Posterior cingulate gyrus (tissue), 11 donors: ENCODE measurements at regions not wholly inside any gene's neighbourhood (a gene's known extent, or its start where the extent isn't known, plus 50 kb on each side); places are given as distances from the start of the nearest gene placed in this dataset.

Source experiments
- DNase-seq, 10 donors: peaks; one replicate each; pipeline versions ENCODE4 v3.0.0 to v3.0.0-alpha.2; 2020 to 2021; ENCODE audit warnings: mixed read lengths in 3 of 10
- intact Hi-C: fragments of 100-400 bp; cut with DNase I; formaldehyde crosslinking; loops from one replicate; pipeline ENCODE4 v1.15.1; 2023

DNA sequence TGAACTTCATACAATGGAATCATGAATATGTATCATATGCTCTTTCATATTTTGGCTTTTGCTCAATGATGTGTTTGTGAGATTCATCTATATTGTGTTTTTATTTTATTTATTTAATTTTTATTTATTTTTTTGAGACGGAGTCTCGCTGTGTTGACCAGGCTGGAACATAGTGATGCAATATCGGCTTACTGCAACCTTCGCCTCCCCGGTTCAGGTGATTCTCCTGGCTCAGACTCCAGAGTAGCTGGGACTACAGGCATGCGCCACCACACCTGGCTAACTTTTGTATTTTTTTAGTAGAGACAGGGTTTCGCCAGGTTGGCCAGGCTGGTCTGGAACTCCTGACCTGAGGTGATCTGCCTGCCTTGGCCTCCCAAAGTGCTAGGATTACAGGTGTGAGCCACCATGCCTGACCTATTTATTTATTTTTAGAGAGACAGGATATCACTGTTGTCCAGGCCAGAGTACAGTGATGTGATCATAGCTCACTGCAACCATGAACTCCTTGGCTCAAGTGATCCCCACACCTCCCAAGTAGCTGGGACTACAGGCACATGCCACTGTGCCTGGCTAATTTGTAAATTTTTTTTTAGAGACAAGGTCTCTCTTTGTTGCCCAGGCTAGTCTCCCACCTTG is 74.5 kb downstream of the TET3 start:
- no peak for DNase-seq
- intact Hi-C loops, result no loop called here

DNA sequence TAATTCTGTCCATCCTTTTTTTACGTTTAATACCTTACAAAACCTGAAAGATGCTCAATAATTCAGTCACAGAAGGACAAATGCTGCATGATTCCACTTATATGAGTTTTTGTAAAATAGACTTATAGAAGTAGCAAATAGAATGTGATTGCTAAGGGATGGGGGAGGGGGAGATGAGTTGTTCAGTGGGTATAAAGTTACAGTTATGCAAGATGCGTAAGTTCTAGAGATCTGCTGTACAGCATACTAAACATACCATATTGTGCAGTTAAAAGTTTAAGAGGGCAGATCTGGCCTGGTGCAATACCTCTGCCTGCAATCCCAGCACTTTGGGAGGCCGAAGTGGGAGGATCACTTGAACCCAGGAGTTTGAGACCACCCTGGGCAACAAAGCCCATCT is 78.8 kb downstream of the TET3 start:
- DNase-seq, result no peak
- intact Hi-C loops, result no loop called here

DNA sequence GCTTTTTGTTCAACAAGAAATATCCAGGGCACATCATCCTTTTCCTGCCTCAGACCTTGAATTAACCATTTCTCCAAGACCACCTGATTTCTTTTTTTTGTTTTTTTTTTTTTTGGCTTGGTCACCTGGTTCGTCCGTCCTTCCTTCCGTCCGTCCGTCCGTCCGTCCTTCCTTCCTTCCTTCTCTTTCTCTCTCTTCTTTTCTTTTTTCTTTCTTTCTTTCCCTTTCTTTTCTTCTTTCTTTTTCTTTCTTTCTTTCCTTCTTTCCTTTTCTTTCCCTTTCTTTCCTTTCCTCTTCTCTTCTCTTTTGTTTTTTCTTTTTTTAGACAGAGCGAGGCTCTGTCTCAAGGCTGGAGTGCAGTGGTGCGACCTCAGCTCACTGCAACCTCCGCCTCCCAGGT is 80.7 kb downstream of the TET3 start:
- intact Hi-C loops, result no loop called here
- DNase-seq, result no peak

DNA sequence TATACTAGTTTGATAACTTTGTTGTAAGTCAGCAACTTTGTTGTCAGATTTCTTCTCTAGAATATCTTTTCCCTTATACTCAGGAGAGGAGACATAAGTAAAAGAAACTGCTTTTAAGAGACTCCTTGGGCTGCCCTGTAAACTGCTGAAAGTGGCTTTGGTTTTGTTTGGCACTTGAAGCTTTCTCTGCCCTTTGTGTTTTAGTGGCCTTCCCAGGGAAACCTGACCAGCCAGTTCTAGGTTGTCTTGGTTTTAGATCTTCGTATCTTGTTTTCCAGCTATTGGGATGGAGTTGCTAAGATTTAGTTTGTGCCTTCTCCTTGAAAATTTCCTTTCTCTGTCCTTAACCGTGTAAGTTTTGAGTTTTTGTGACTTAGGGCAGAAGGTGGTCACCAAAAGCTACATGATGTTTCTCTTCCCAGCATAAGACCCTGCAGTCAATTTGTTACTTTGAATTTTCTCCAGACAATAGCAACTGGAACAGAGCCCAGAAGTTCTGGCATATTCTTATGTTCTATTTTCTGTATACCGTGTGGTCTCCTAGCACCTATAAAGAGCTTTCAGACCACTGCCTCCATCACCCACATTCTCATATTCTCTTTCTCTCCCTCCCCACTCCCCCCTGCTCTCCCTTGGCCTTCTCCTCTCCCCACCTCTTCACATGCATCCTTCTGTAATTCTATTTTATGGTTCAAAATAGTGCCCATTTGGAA is 81.1 kb downstream of the BOLA3 start:
- no peak for DNase-seq
- intact Hi-C loops, result no loop called here

DNA sequence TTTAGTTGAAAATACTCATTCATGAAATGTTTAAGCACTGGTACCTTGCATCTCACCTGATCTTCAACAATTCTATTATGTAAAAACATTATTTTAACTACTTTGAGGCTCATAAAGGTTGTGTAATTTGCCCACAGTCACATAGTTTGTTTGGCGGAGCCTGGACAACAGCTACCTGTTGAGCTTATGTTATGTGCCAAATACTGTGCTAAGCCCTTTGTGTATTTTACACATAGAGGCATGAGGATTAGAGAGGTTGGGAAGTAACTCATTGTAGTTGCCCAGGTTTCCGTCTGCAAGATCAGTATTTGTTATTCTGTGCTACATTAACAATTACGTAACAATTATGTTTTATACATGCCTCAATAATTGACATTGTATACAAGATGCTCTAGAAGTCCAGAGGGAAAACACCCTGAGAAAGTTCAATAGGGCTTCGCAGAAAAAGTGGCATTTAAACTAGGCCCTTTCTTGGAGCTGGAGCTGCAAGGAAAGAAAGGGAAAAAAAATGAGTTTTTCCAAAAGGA is 80.4 kb downstream of the BOLA3 start:
- intact Hi-C loops, result no loop called here
- no peak for DNase-seq

DNA sequence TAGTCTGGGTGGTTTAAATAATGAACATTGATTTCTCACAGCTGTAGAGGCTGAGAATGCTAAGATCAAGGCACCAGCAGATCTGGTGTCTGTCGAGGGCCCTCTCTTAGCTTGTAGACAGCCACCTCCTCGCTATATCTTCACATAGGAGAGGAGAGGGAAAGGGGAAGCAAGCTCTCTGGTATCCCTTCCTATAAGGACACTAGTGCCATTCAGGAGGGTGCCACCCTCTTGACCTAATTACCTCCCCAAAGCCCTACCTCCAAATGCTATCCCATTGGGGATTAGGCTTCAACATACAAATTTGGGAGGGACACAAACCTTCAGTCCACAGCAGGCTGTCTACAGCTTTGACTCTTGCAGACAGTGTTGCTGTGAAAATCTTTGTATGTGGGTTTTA is 76.7 kb downstream of the BOLA3 start:
- no peak for DNase-seq
- intact Hi-C loops, result no loop called here

DNA sequence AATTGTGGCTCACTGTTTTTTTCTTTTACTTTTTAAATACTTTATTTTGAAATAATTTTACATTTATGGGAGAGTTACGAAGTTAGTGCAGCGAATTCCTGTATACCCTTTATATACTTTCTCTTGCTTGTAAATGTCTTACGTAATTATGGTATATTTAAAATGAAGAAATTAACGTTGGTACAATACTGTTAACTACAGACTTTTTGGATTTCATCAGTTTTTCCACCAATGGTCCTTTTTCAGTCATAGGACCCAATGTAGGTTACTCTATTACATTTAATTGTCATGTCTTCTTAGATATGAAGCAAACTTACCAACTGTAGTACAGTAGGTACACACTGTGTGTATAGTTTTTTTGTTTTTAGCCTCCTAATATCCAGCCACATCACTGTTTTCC is 76.3 kb downstream of the BOLA3 start:
- DNase-seq, result no peak
- intact Hi-C loops, result no loop called here

DNA sequence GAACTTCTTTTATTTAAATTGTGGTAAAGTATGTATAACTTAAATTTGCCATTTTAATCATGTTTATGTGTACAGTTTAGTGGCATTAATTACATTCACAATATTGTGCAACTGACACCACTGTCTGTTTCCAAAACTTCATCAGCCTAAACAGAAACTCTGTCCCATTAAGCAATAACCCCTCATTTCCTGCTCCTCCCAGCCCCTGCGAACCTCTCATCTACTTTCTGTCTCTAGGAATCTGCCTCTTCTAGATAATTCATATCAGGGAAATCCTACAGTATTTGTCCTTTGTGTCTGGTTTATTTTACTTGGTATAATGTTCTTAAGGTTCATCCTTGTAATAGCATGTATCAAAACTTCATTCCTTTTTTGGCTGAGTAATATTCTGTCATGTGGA is 75.1 kb downstream of the BOLA3 start:
- intact Hi-C loops, result no loop called here
- DNase-seq, result no peak

DNA sequence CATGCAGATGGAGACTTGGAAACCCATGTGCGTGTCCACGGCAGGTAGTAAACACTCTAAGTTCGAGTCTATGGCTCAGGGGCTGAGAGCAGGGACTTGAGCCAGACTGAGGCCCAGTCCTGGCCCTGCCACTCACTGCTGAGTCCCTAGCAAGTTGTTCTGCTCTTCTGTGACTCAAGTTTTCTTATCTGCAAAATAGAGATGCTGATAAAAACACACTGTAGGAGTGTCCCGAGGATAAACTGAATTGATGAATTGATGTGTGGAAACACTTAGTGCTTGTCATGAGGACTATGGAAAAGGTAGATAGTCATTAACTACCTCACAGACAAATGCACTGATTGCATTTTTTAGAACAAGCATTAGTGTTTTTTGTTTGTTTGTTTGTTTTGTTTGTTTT is 73.2 kb downstream of the BOLA3 start:
- DNase-seq, result no peak
- intact Hi-C loops, result no loop called here

DNA sequence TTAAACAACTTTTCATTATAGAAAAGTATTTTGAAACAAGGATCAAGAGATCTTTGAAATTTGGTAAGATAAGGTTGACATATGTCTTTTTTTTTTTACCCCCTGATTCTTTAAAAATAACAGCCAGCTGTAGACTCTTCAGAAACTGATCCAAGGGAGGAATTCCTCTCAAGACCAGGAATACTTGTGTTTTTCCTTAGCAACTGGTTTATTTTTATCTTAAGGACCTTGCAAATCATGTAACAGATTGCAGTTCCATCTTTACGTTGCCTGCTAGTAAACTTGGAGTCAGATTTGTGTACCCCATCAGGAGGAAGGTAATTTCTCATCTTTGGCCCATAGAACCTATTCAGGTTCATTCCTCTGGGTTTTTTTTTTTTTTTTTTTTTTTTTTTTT is 71.6 kb downstream of the BOLA3 start:
- DNase-seq, result no peak
- intact Hi-C loops, result no loop called here

DNA sequence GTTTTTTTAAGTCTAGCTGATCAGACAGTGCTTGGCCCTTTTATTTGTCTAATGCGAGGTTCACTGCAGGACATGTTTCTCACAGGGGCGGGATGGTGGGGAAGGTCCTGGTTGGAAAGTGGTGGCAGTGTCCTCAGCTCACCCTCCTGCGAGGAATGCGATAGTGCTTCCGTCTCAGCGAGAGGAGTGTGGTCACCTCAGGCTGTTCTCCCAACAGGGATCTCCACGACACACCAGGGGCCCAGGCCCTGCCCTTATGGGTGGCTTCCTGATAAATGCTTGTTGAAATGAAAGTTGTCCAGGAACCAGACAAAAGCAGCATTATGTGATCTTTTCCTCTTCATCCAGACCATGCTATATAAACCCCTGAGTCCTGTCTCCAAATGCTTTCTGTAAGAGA is 70.1 kb downstream of the BOLA3 start:
- DNase-seq, result peak in 1 of 10 donors; percentile 78
- intact Hi-C loops, result no loop called here

DNA sequence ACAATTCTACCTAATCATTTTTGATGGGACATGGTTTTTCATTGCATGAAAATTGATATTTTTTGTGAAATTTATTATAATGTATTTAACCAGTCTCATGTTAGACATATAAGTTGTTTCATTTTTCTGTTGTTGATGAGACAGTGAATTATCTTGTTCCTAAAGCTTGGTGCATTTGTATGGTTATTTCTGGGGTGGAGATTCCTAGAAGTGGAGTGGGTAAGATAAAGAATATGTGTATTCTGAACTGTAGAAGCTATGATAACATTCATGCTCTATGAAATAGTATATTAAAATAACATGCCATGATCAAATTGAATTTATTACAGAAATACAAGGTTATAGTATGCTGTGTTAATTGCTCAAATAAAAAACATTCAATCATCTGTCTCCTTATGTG is 69.2 kb downstream of the BOLA3 start:
- no peak for DNase-seq
- intact Hi-C loops, result no loop called here

DNA sequence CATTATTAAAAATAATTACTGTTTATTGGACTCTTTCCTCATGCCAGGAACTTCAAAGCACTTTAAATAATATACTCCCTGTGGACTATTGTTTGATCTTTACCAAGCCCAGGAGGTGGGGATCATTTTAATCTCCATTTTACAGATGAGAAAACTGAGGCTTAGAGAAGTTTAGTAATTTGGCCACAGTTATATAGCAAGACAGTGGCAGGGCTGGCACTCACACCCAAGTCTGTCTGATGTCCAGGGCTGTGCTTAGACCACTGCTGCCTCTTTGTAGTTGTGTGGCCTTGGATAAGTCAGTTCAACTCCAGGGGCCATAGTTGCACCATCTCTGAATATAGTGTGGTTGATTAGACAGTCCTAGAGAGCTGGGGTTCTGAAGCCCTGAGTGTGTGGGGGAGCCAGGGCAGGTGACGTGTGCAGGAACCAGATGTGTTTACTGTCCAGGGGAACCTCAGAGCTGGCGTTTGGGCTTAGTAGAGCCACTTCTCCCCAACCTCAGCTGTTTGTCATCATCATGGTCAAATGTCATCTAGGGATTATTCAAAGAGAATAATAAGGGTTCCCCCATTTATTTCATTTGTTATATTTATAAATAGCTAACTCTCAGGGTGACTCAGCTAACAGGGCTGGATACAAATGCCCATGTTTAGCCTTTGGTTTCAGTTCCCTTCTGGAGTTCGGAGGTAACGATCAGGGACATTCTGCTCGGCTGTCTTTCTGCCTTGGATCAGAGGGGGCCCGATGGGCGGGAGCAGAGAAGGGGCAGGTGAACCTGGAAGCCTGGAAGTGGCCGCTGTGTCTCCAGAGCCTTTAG is 68.0 kb downstream of the BOLA3 start:
- intact Hi-C loops, result no loop called here

DNA sequence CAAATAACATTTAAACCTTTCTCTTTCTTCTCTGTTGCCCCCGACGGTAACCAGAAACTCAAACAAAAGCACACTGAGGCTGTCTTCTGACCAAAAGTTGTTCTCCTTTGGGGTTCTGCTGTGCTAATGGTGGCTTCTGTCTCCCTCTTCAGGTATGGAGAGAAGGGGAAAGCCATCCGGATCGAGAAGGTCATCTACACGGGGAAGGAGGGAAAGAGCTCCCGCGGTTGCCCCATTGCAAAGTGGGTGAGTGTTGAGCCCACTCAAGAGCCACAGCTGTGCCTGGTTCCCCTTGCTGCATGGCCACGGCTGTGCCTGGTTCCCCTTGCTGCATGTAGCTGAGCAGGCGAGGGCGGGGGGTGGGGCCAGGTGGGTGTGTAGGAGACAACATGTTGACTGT is 67.4 kb downstream of the BOLA3 start:
- no peak for DNase-seq
- intact Hi-C loops, result no loop called here

More for the DNA sequence above, 68.0 kb downstream of the BOLA3 start:
- DNase-seq, result peak in 1 of 10 donors; percentile 78

DNA sequence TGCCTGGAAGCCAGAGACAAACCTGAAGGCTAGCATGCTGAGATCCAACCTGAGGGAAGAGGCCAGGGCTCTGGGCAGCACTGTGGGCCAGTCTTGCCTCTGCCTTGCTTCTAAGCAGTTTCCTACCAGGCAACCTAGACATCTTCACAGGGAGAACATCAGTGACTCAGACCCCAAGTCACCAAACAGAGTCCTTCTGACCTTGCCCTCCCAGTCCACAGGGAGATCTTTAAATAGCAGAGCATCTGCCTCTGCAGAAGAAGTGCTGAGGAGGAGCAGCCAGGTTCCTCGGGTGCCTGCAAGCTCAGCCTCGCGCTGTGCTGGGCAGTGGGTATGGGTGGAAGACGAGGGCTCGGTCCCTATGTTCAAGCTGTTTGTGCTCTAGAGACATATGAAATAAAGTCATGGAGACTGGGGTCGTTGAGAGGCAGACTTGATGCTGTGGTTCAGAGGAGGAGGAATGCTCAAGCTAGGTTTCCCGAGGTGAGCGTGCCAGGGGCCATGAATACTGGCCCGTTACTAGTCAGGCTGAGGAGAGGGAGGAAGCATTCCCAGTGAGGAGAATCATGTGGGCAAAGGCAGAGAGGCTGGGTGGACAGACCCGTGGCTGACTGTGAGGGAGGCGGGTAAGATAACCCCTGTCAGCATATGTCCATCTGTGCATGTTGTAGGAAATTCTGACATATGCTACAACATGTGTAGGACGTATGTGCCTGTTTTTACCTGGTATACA is 66.5 kb downstream of the BOLA3 start:
- peak in 1 of 10 donors; percentile 70 for DNase-seq
- intact Hi-C loops, result no loop called here

DNA sequence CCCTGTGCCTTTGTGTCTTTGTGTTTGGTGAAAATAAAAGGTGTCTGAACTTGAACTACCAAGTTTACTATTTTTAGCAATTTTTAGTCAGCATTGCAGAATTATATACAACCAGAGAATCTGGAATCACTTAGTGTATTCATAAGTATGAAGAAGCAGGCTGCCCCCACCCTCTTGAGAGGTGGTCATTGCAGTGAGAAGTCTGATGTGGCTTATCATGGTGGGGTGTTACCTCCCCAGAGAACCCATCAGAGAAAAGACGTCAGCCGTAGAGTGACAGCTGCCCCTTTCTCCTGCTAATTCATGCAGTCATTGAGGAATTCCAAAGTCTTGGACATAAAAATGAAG is 66.0 kb downstream of the BOLA3 start:
- intact Hi-C loops, result no loop called here
- no peak for DNase-seq

DNA sequence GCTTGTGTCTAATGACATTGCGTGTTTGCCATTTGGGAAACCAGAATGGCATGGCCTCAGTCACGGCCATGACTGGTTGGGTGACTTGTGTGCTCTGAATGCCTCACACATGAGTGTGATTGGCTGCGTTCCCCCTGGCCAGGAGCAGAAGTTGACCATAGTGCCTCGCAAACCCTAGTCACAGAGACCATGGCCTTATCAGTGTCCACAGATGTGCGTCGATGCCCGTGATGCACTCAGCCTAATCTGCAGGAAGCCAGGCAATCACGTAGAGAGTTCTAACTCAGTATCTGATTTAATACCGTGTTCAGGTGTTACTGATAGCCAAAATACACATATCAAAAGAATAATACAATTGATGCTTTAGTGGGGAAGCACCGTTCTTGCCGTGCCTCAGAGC is 64.0 kb downstream of the BOLA3 start:
- no peak for DNase-seq
- intact Hi-C loops, result no loop called here
